Activated CD8-positive, alpha-beta T cell treated with anti-CD3 and anti-CD28 coated beads, Interleukin-2, amount 10 ng/mL, durations not matched to agents 7 days and 5 days (primary cell): ENCODE measurements at regions not wholly inside any gene's neighbourhood (a gene's known extent, or its start where the extent isn't known, plus 50 kb on each side); places are given as distances from the start of the nearest gene placed in this dataset.

Experiments used
- ATAC-seq: fragments of 150-1000 bp; cut with Tn5 transposase; one replicate; pipeline ENCODE4 v1.10.0; 2021; ENCODE audit warnings: moderate library complexity
- CTCF ChIA-PET: fragments of 350-600 bp; sonication (Branson Sonifier 250); formaldehyde crosslinking; loops from one replicate; lab custom pipeline; 2021; ENCODE audit warnings: antibody characterized with exemption; lab: Charles Lee
- POLR2A ChIA-PET: fragments of 350-600 bp; sonication (Branson Sonifier 250); formaldehyde crosslinking; loops from one replicate; lab custom pipeline; 2021; ENCODE audit warnings: antibody characterized with exemption; lab: Charles Lee
- DNase-seq: peaks from one replicate; pipeline ENCODE4 v3.0.0-alpha.2; 2020
- H3K27ac Mint-ChIP-seq: one replicate; pipeline ENCODE4 v1.8.0; 2021; ENCODE audit warnings: mild to moderate bottlenecking, mixed read lengths
- H3K27me3 Mint-ChIP-seq: one replicate; pipeline ENCODE4 v1.8.0; 2021; ENCODE audit warnings: low read depth, mixed read lengths
- H3K36me3 Mint-ChIP-seq: one replicate; pipeline ENCODE4 v1.8.0; 2021; ENCODE audit warnings: low read depth, mixed read lengths
- H3K4me1 Mint-ChIP-seq: one replicate; pipeline ENCODE4 v1.8.0; 2021; ENCODE audit warnings: low read depth, mixed read lengths
- H3K4me3 Mint-ChIP-seq: one replicate; pipeline ENCODE4 v1.8.0; 2021; ENCODE audit warnings: mild to moderate bottlenecking, mixed read lengths
- H3K9me3 Mint-ChIP-seq: one replicate; pipeline ENCODE4 v1.8.0; 2022; ENCODE audit warnings: mixed read lengths; ENCODE audit not compliant: insufficient read depth

- Mint-ChIP-seq H3K4me3 (no peak overlapping the region), H3K27ac (no peak overlapping the region), H3K36me3 (no peaks in the 10 kb centered on the region), H3K9me3 (no peaks in the 10 kb centered on the region), H3K27me3 (no peaks in the 10 kb centered on the region), H3K4me1 (no peaks in the 10 kb centered on the region)
- ChIA-PET POLR2A (no interaction called here), CTCF (no interaction called here)
- ATAC-seq: no peak
- DNase-seq: no peak
Measured at GRCh38 chr2:126200538-126200937, 455.4 kb upstream of the GYPC start.

- ATAC-seq: no peak
- Mint-ChIP-seq H3K4me1 (no peaks in the 10 kb centered on the region), H3K27me3 (no peaks in the 10 kb centered on the region), H3K9me3 (no peaks in the 10 kb centered on the region), H3K4me3 (no peak overlapping the region), H3K36me3 (no peaks in the 10 kb centered on the region), H3K27ac (no peak overlapping the region)
- DNase-seq: no peak
- CTCF ChIA-PET: no interaction called here
- POLR2A ChIA-PET: no interaction called here
Measured at GRCh38 chr2:126208266-126208665, 447.7 kb upstream of the GYPC start.

DNA sequence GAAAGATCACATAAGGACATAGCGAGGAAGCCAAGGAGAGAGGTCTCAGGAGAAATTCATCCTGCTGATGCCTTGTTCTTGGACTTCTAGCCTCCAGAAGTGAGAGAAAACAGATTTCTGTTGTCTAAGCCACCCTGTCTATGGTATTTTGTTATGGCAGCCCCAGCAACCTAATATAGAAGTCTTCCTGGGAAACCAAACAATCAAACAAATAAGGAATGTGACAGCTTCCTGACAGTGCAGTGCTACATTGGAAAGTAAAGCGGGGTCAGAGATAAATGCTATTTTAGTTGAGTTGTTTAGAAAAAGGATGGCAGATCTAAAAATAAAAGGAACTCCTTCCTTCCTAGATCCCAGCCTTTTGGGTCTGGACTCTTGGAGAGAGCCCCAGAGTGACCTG is 443.2 kb upstream of the GYPC start:
- CTCF ChIA-PET: no interaction called here
- ATAC-seq: no peak
- POLR2A ChIA-PET: no interaction called here
- H3K27me3 Mint-ChIP-seq: no peaks in the 10 kb centered on the region
- no peak overlapping the region for H3K4me3 Mint-ChIP-seq
- no peak for DNase-seq
- no peaks in the 10 kb centered on the region for H3K9me3 Mint-ChIP-seq
- no peaks in the 10 kb centered on the region for H3K4me1 Mint-ChIP-seq
- H3K27ac Mint-ChIP-seq: no peak overlapping the region
- H3K36me3 Mint-ChIP-seq: no peaks in the 10 kb centered on the region

- CTCF ChIA-PET: no interaction called here
- Mint-ChIP-seq H3K27ac (no peak overlapping the region), H3K27me3 (no peaks in the 10 kb centered on the region), H3K36me3 (no peaks in the 10 kb centered on the region), H3K4me1 (no peaks in the 10 kb centered on the region), H3K9me3 (no peaks in the 10 kb centered on the region), H3K4me3 (no peak overlapping the region)
- ATAC-seq: no peak
- POLR2A ChIA-PET: no interaction called here
- no peak for DNase-seq
Measured at GRCh38 chr2:126219081-126219480, 436.9 kb upstream of the GYPC start.

GRCh38 chr2:126220331-126220730 is 435.6 kb upstream of the GYPC start:
- no peak overlapping the region for H3K27ac Mint-ChIP-seq
- ATAC-seq (no peak), DNase-seq (no peak)
- no peak overlapping the region for H3K4me3 Mint-ChIP-seq
- no peaks in the 10 kb centered on the region for H3K27me3 Mint-ChIP-seq
- CTCF ChIA-PET: no interaction called here
- no peaks in the 10 kb centered on the region for H3K9me3 Mint-ChIP-seq
- no peaks in the 10 kb centered on the region for H3K4me1 Mint-ChIP-seq
- POLR2A ChIA-PET: no interaction called here
- H3K36me3 Mint-ChIP-seq: no peaks in the 10 kb centered on the region

GRCh38 chr2:126221506-126221905 is 434.5 kb upstream of the GYPC start:
- H3K9me3 Mint-ChIP-seq: no peaks in the 10 kb centered on the region
- ChIA-PET CTCF (no interaction called here), POLR2A (no interaction called here)
- H3K4me3 Mint-ChIP-seq: no peak overlapping the region
- ATAC-seq (no peak), DNase-seq (no peak)
- no peak overlapping the region for H3K27ac Mint-ChIP-seq
- no peaks in the 10 kb centered on the region for H3K36me3 Mint-ChIP-seq
- H3K27me3 Mint-ChIP-seq: no peaks in the 10 kb centered on the region
- H3K4me1 Mint-ChIP-seq: no peaks in the 10 kb centered on the region

- ATAC-seq (no peak), DNase-seq (no peak)
- Mint-ChIP-seq H3K4me3 (no peak overlapping the region), H3K36me3 (no peaks in the 10 kb centered on the region), H3K27ac (no peak overlapping the region), H3K4me1 (no peaks in the 10 kb centered on the region), H3K27me3 (no peaks in the 10 kb centered on the region), H3K9me3 (no peaks in the 10 kb centered on the region)
- ChIA-PET POLR2A (no interaction called here), CTCF (no interaction called here)
Measured at GRCh38 chr2:126222278-126222677, 433.7 kb upstream of the GYPC start.

DNA sequence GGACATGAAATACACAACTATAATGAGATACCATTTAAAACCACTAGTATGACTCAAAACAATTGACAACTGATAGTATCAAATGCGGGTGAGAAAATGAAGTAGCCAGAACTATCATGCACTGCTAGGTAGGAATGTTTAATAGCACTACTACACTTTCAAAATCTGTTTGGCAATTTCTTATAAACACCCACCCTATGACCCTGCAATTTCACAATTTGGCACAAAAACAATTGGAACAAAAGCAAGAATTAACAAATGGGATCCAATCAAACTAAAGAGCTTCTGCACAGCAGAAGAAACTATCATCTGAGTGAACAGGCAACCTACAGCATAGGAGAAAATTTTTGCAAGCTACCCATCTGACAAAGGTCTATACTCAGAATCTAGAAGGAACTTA is 431.2 kb upstream of the GYPC start:
- DNase-seq (no peak), ATAC-seq (no peak)
- no peaks in the 10 kb centered on the region for H3K9me3 Mint-ChIP-seq
- no peaks in the 10 kb centered on the region for H3K36me3 Mint-ChIP-seq
- H3K4me1 Mint-ChIP-seq: no peaks in the 10 kb centered on the region
- H3K27me3 Mint-ChIP-seq: no peaks in the 10 kb centered on the region
- ChIA-PET POLR2A (no interaction called here), CTCF (interaction anchor here (1.1 kb wide), 1 partner anchor 22 kb away, joined by 3 read pairs; no protein-coding TSS in a partner anchor)
- no peak overlapping the region for H3K4me3 Mint-ChIP-seq
- H3K27ac Mint-ChIP-seq: no peak overlapping the region

DNA sequence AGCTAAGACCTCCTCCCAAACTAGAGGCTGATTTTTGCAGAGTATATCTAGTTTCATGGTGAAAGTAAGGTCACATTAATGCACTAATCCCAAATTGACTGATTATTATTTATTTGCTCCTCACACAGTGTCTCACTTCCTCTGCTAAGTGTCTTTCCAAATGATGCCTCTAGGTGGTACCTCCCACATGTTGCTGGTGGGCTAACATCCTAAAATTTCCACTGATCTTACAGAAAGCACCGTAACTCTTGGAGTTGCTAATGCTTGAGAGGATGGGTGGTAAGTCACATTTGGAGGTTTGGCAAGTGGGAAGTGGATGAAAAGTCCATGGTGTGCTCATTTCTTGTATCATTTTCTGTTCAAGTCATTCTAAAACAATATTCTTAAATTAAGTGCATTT is 428.7 kb upstream of the GYPC start:
- Mint-ChIP-seq H3K27me3 (no peaks in the 10 kb centered on the region), H3K36me3 (no peaks in the 10 kb centered on the region), H3K4me3 (no peak overlapping the region), H3K27ac (no peak overlapping the region), H3K9me3 (no peaks in the 10 kb centered on the region), H3K4me1 (no peaks in the 10 kb centered on the region)
- ChIA-PET POLR2A (no interaction called here), CTCF (no interaction called here)
- no peak for DNase-seq
- ATAC-seq: no peak

- Mint-ChIP-seq H3K36me3 (no peaks in the 10 kb centered on the region), H3K27ac (no peak overlapping the region), H3K4me3 (no peak overlapping the region), H3K27me3 (no peaks in the 10 kb centered on the region), H3K9me3 (no peaks in the 10 kb centered on the region), H3K4me1 (no peaks in the 10 kb centered on the region)
- DNase-seq (no peak), ATAC-seq (no peak)
- CTCF ChIA-PET: no interaction called here
- POLR2A ChIA-PET: no interaction called here
Measured at GRCh38 chr2:126228531-126228930, 427.4 kb upstream of the GYPC start.

GRCh38 chr2:126238251-126238650 is 417.7 kb upstream of the GYPC start:
- no peaks in the 10 kb centered on the region for H3K9me3 Mint-ChIP-seq
- DNase-seq (no peak), ATAC-seq (no peak)
- H3K27me3 Mint-ChIP-seq: no peaks in the 10 kb centered on the region
- no peaks in the 10 kb centered on the region for H3K4me1 Mint-ChIP-seq
- no peak overlapping the region for H3K27ac Mint-ChIP-seq
- no peak overlapping the region for H3K4me3 Mint-ChIP-seq
- H3K36me3 Mint-ChIP-seq: no peaks in the 10 kb centered on the region
- CTCF ChIA-PET: no interaction called here
- POLR2A ChIA-PET: no interaction called here

- CTCF ChIA-PET: no interaction called here
Measured at GRCh38 chr2:126239320-126239955, 416.5 kb upstream of the GYPC start.

DNA sequence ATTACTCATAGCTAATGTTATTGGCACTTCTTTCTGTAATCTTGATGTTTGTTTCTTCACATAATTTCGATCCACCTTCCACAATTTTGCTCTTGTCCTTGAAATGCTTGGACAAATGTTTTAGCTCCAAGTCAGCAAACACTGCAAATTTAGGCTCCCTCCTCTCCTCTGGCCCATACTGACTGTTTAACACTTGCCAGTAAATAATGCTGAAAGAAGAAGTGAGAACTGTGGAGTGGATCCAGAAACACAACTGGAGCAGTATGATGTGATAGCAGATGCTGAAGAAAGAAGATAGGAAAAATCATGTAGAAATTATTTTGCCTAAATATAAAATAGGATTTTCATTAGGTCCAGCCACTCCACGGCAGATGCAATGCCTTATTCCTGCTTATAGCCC is 415.0 kb upstream of the GYPC start:
- CTCF ChIA-PET: no interaction called here
- H3K27ac Mint-ChIP-seq: no peak overlapping the region

More at GRCh38 chr2:126239320-126239955, 416.5 kb upstream of the GYPC start:
- H3K4me1 Mint-ChIP-seq: no peaks in the 10 kb centered on the region
- DNase-seq (no peak), ATAC-seq (no peak)
- no peak overlapping the region for H3K27ac Mint-ChIP-seq
- H3K27me3 Mint-ChIP-seq: no peaks in the 10 kb centered on the region
- no peaks in the 10 kb centered on the region for H3K9me3 Mint-ChIP-seq
- POLR2A ChIA-PET: no interaction called here
- H3K36me3 Mint-ChIP-seq: no peaks in the 10 kb centered on the region
- H3K4me3 Mint-ChIP-seq: no peak overlapping the region

More for the DNA sequence above, 415.0 kb upstream of the GYPC start:
- DNase-seq: no peak
- POLR2A ChIA-PET: no interaction called here
- no peaks in the 10 kb centered on the region for H3K4me1 Mint-ChIP-seq
- no peak for ATAC-seq
- H3K9me3 Mint-ChIP-seq: no peaks in the 10 kb centered on the region
- no peak overlapping the region for H3K4me3 Mint-ChIP-seq
- no peaks in the 10 kb centered on the region for H3K36me3 Mint-ChIP-seq
- no peaks in the 10 kb centered on the region for H3K27me3 Mint-ChIP-seq
